NT2/D1 (cell line): ENCODE measurements at regions not wholly inside any gene's neighbourhood (a gene's known extent, or its start where the extent isn't known, plus 50 kb on each side); places are given as distances from the start of the nearest gene placed in this dataset.

Experiments used
- DNase-seq: peaks from one replicate; pipeline ENCODE4 v3.0.0-alpha.2; 2011; ENCODE audit warnings: low read depth, low spot score
- H3K27me3 ChIP-seq: 2 replicates; pipeline ENCODE4 v1.6.0; 2011; ENCODE audit warnings: mild to moderate bottlenecking; ENCODE audit not compliant: insufficient read length, insufficient read depth
- H3K36me3 ChIP-seq: 2 replicates; pipeline ENCODE4 v1.6.1; 2011; ENCODE audit warnings: mild to moderate bottlenecking, low read length, mixed read lengths; ENCODE audit not compliant: insufficient read depth, insufficient read length
- H3K4me1 ChIP-seq: 2 replicates; pipeline ENCODE4 v1.5.1; 2011; ENCODE audit not compliant: insufficient read depth, insufficient read length
- H3K4me3 ChIP-seq: 2 replicates; pipeline ENCODE4 v1.5.1; 2011; ENCODE audit warnings: low read depth; ENCODE audit not compliant: insufficient read length
- H3K9ac ChIP-seq: 2 replicates; pipeline ENCODE4 v1.6.0; 2011; ENCODE audit warnings: low read depth; ENCODE audit not compliant: insufficient read length
- H3K9me3 ChIP-seq: 2 replicates; pipeline ENCODE4 v1.5.1; 2011; ENCODE audit warnings: mild to moderate bottlenecking, low read length; ENCODE audit not compliant: insufficient read depth
- SUZ12 ChIP-seq: IDR thresholded peaks from 2 replicates; pipeline ENCODE4 v1.6.1; 2011; ENCODE audit not compliant: insufficient read length, insufficient read depth; ENCODE audit errors: extremely low read depth
- YY1 ChIP-seq: IDR thresholded peaks from 2 replicates; pipeline ENCODE4 v1.6.1; 2011; ENCODE audit not compliant: insufficient read length, insufficient read depth
- ZNF274 ChIP-seq: IDR thresholded peaks from 2 replicates; pipeline ENCODE4 v1.6.1; 2011; ENCODE audit warnings: mild to moderate bottlenecking, low read depth, low read length

DNA sequence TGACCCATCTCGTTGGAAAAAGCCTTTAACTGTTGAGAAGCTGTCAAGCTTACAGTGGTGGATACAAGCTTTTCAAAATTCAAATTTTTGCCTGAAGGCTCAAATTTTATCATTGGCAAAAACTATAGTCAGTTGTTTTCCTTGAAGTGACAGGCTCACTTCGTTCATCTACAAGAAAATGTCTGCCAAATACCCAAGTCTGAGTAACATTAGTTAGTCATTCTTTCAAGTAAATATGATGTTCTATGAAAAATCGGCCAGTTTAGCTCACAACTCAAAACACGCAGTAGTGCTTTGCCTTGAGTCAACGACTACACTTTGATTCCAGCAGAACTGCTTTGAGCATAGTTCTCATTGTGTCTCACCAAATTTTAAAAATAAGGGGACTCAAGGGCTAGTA, 170.3 kb upstream of the MAMLD1 start:
- no peak for TF ChIP-seq SUZ12
- TF ChIP-seq YY1: no peak
- Histone ChIP-seq H3K27me3 (no peaks in the 10 kb centered on the region), H3K4me3 (no peak overlapping the region), H3K9me3 (no peaks in the 10 kb centered on the region), H3K9ac (no peak overlapping the region), H3K4me1 (no peaks in the 10 kb centered on the region), H3K36me3 (no peaks in the 10 kb centered on the region)
- no peak for DNase-seq

DNA sequence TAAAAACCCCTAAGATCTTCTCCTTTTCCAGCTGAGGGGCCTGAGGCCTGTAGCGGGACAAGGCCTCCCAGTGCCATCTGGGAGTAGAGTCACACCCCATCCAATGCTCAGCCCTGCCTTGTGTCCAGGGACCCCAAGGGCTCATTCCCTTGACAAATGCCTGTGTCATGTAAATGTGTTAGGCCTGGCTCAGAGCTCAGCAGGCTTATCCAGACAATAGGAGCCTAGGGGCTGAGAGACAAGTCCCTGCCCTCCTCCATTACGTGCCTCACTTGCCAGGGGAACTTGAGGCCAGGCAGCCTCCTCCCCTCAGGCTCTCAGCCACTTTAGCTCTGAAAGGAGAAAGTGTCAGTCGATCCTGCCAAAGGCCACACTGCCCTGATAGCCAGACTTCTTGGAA, 166.8 kb upstream of the MAMLD1 start:
- no peak overlapping the region for H3K9ac ChIP-seq
- no peaks in the 10 kb centered on the region for H3K4me1 ChIP-seq
- peak; percentile 56 for DNase-seq
- no peaks in the 10 kb centered on the region for H3K36me3 ChIP-seq
- no peak overlapping the region for H3K4me3 ChIP-seq
- TF ChIP-seq YY1 (no peak), ZNF274 (no peak), SUZ12 (no peak)
- no peaks in the 10 kb centered on the region for H3K27me3 ChIP-seq
- no peaks in the 10 kb centered on the region for H3K9me3 ChIP-seq

DNA sequence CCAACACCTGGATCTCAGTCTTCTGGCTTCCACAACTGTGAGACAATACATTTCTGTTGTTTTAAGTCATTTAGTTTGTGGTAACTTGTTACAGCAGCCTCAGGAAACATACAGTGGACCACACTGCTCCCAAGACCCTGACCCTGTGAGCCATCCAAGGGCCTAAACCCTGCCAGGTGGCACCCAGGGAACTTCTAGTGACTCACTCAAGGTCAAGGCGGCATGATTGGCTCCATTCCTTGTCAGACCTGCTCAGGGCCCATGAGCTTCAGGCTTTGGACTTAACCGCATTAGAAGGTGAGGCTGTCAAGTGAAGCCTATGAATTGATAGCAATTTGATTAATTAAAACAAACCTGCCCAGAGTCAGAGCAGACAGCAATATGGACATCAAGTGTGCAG, 165.7 kb upstream of the MAMLD1 start:
- no peak for DNase-seq
- Histone ChIP-seq H3K4me1 (no peaks in the 10 kb centered on the region), H3K9ac (no peak overlapping the region), H3K4me3 (no peak overlapping the region), H3K27me3 (no peaks in the 10 kb centered on the region), H3K9me3 (no peaks in the 10 kb centered on the region), H3K36me3 (no peaks in the 10 kb centered on the region)
- TF ChIP-seq ZNF274: no peak
- no peak for TF ChIP-seq SUZ12
- TF ChIP-seq YY1: no peak

DNA sequence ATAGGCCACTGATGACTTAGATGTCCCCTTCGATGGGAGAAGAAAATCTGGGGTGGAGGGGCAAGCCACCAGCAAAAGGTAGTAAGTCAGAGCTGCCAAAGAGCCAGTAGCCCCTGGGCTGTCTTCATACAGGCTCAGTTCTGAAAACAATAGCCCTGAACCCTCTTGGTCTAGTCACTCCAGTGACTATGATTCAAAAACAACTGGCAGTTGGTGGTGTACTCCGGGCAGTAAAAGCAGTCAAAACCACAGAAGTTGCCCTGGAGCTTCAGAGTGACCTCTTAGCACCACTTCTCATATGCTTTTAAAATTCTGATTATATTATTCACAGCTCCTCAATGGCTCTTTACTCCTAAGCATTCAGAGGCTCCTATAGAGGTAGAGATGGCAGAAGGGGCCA, 164.3 kb upstream of the MAMLD1 start:
- DNase-seq: no peak
- no peaks in the 10 kb centered on the region for H3K27me3 ChIP-seq

DNA sequence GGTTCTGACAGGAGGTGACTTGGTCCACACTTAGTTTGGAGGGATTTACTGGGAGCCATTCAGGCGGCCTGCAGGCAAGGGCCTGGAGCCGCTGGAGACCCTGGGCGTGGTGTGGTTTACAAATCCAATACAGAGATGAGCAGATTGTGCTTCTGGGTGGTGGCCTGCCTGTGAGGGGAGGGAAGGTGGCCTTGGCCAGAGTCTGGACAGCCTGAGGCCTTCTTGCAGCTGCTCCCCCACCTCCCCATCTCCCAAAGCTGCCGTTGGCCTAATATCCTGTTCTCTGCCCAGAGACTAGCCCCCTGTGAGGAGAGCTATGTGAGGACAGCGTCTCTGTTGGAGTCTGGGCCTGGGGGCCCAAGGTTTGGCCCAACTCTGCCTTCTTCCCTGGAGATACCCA, 163.9 kb upstream of the MAMLD1 start:
- DNase-seq: no peak
- Histone ChIP-seq H3K9me3 (no peaks in the 10 kb centered on the region), H3K36me3 (no peaks in the 10 kb centered on the region), H3K4me1 (no peaks in the 10 kb centered on the region), H3K4me3 (no peak overlapping the region), H3K27me3 (no peaks in the 10 kb centered on the region), H3K9ac (no peak overlapping the region)
- TF ChIP-seq ZNF274 (no peak), SUZ12 (no peak), YY1 (no peak)

More for the DNA sequence above, 164.3 kb upstream of the MAMLD1 start:
- Histone ChIP-seq H3K4me1 (no peaks in the 10 kb centered on the region), H3K9me3 (no peaks in the 10 kb centered on the region), H3K4me3 (no peak overlapping the region), H3K36me3 (no peaks in the 10 kb centered on the region), H3K9ac (no peak overlapping the region)
- TF ChIP-seq YY1 (no peak), ZNF274 (no peak), SUZ12 (no peak)

DNA sequence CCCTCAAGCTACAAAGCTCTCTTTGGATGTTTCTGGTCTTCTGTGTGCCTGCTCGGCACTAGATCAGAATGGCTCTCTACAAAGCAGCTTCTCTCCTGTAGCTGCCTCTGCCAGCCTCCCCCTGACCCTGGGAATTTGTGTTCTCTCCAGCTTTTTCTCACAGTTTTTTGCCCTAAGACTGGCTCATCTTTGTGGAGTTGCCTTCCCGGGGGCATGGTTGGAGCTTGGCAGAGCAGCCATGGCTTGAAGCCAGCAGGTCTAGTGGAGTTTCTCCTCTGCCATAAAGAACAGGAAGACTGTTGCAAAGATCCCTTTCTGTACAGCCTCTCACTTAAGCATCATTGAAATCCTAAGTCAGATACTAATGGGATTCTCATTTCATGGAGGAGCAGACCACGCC, 163.3 kb upstream of the MAMLD1 start:
- no peaks in the 10 kb centered on the region for H3K36me3 ChIP-seq
- DNase-seq: no peak
- no peaks in the 10 kb centered on the region for H3K4me1 ChIP-seq
- no peaks in the 10 kb centered on the region for H3K9me3 ChIP-seq
- H3K27me3 ChIP-seq: no peaks in the 10 kb centered on the region
- no peak overlapping the region for H3K4me3 ChIP-seq
- no peak overlapping the region for H3K9ac ChIP-seq
- TF ChIP-seq ZNF274 (no peak), SUZ12 (no peak), YY1 (no peak)

DNA sequence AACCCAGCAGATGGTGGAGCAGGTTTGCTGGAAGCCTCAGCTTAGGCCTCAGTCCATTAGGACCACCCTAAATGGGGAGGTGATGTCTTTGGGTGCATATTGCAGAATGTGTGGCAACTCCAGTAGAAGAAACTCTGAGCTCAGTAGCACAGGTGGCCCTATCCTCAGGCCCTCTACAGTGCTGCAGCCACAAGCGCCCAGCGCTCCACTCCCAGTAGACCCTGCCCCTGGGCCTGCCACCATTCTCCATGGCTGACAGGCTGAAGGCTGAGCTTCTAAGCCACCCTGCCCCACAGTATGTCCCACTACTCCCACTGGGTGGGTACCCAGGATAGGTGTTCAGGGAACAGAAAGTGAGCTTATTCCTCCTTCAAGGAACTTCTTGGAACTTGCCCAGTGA, 162.8 kb upstream of the MAMLD1 start:
- Histone ChIP-seq H3K4me1 (no peaks in the 10 kb centered on the region), H3K4me3 (no peak overlapping the region), H3K9ac (no peak overlapping the region), H3K9me3 (no peaks in the 10 kb centered on the region), H3K36me3 (no peaks in the 10 kb centered on the region), H3K27me3 (no peaks in the 10 kb centered on the region)
- TF ChIP-seq SUZ12: no peak
- no peak for TF ChIP-seq ZNF274
- no peak for TF ChIP-seq YY1
- DNase-seq: no peak

DNA sequence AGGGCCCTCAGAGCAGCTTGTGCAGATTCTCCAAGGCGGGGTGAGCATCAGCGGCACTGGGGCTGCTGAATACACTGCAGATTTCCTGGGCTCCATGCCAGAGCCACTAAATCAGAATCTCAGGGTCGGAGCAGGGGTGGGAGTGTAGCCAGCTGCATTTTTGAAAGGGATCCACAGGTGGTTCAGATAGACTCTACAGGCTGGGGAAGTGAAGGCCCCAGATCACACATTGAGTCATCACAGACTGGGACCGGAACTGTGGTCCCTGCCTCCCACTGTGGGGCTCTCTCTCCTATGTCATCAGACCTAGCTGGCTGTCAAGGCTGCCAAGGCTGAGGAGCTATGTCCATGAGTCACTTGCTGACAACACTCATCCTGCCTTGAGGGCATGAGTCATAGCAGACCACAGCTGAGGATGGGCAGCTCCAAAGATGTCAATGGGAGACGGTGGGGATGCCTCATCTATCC, 162.3 kb upstream of the MAMLD1 start:
- no peak for DNase-seq

More for the DNA sequence above, 162.3 kb upstream of the MAMLD1 start:
- TF ChIP-seq ZNF274: no peak
- TF ChIP-seq YY1: no peak
- TF ChIP-seq SUZ12: no peak
- no peak overlapping the region for H3K4me3 ChIP-seq
- H3K9me3 ChIP-seq: no peaks in the 10 kb centered on the region
- H3K9ac ChIP-seq: no peak overlapping the region
- H3K4me1 ChIP-seq: no peaks in the 10 kb centered on the region
- H3K27me3 ChIP-seq: no peaks in the 10 kb centered on the region
- no peaks in the 10 kb centered on the region for H3K36me3 ChIP-seq
